ENCODE measurements at regions not wholly inside any gene's neighbourhood (a gene's known extent, or its start where the extent isn't known, plus 50 kb on each side); places are given as distances from the start of the nearest gene placed in this dataset.
"Not testable (repeated sequence)": the region's sequence is repeated elsewhere in the genome, so short reads cannot be mapped to it uniquely, and the experiment has no call there.

DNA sequence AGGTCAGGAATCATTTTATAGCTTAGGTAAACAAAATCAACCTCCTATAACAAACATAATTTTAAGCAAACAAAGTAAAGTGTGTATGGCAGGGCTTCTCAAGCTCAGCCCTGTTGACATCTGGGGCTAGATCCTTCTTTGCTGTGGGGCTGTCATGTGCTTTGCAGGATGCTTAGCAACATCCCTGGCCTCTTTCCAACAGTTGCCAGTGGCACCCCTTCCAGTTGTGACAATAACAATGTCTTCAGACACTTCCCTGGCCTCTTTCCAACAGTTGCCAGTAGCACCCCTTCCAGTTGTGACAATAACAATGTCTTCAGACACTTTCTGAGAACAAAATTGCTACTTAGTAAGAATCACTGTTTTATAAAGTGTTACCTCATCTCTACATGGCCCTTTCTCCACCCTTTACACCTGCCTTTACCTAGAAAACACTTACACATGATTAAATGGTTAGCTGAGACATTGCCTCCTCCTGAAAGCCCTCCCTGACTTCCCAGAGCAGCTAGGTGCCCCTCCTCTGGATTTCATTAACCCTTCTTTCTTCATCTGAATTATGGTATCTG lies 194.0 kb upstream of the LMCD1 start:
- DNase-seq: no peak

DNA sequence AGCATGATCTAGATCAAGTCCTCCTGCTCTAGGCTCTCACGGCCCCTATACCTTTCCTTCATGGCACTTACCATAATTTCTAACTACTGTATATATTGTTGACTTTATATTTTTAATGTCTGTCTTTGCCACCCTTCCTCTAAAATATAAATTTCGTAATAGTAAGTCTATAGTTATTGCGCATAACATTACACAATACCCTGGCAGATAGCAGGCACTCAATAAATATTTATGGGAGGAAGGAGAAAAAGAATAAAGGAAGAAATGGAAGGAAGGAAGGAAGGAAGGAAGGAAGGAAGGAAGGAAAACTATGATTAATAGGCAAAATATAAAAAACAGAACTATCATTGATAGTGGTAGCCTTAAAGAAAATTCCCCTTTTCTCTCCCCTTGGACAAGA lies 190.3 kb upstream of the LMCD1 start:
- DNase-seq: no peak

DNA sequence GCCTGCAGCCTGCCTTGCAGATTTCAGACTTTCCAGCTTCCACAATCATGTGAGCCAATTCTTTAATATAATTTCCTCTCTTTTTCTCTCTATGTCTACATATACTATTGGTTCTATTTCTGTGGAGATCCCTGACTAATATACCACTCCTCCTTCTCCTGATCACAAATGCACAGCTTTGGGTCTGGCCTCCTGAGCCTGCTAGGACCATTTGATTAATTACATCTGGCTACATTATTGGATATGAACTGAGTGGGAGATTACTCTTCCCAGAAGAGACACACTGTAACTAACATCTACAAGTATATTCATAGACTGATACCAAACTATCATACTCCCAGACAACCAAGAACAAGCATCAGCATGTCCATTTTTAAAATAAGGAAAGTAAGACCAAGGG lies 188.9 kb upstream of the LMCD1 start:
- no peak for DNase-seq

DNA sequence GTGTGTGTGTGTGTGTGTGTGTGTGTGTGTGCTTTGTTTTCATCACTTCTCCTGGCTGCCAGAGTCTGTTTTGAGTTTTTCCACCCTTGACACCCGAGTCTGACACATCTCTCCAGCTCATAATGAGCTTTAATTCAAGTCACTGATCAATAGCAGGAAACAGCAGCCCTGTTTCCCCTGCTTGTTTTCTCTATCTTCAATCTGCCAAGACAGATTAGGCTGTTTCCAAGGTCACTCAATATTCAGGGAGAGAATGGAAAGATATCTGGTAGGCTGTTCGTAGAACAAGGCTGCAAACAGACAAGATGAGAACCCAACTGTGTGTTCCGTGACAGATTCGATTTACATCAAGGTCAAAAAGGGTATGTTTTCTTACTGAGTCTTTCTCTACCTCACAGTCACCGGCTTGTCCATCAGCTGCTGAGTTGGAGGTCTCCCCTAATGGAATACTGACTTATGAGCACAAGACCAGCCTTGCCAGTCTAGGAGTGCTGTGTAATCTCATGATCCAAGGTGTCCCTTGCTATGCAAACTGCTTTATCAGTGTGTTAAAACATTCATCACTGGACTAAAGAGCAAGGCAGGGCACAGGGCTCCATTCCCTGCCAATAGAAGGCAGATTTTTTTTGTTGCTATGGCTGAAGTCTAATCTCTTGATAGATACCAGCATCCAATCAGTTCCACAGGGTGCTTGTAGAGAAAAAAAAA lies 187.9 kb upstream of the LMCD1 start:
- DNase-seq: no peak

DNA sequence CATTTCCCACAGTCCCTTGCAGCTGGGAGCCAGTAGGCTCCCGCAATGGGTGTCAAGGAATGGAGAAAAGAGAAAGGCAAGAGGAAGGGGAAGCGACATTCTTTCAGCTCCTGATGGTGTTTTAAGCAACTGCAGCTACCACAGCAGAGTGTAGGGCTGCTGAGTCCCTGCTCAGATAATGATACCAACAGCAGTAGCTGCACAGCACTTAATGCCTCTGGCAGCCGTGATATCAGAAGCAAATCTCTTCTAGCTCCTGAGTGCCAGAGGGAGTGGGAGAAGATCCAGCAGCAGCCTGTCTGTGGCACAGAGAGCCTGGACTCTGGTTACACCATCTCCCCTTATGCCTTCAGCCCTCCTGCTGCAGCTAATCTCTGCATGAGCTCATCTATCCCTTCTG lies 186.1 kb upstream of the LMCD1 start:
- DNase-seq: not testable (repeated sequence)

DNA sequence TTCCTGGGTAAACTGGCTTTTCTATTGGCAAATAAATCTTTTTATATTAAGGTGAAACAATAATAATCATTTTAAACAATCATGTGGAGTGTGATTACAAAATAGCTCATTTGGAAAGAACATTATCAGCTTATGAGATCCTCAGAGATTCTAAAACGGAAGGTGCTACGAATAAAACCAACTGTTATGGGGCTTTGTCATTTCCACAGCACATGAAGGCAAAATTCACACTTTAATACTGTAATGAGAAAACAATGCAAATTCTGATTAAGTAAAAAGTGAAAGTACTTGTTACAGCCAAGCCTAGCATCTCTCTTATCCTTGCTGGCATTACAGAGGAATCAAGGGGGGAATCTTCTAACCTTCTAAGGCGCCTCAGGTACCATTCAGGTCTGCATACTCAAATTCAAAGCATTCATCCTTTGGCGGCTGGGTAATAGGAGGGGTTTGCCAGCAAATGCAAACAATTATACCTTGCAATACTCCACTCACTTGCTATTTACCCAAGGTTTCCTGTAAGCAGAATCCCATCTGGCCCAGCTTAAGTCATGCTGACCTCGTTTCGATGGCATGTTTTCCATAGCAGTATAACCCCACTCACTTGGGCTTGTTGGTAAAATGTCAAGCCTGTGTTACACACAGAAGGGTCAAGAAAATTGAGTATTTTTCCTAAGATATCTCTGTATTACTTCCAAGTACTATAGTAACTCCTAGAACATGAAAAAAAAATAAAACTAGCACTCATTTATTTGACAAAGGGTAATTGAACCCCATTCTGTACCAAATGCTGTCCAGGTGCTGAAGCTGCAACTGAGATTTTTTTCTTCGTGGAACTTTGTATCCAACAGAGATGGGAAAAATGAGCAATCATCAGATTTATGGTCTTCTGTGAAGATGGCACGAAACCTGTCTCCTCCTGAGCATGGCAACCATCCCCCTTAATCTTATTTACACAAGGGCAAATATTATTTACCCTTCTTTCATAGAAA lies 183.7 kb upstream of the LMCD1 start:
- no peak for DNase-seq

DNA sequence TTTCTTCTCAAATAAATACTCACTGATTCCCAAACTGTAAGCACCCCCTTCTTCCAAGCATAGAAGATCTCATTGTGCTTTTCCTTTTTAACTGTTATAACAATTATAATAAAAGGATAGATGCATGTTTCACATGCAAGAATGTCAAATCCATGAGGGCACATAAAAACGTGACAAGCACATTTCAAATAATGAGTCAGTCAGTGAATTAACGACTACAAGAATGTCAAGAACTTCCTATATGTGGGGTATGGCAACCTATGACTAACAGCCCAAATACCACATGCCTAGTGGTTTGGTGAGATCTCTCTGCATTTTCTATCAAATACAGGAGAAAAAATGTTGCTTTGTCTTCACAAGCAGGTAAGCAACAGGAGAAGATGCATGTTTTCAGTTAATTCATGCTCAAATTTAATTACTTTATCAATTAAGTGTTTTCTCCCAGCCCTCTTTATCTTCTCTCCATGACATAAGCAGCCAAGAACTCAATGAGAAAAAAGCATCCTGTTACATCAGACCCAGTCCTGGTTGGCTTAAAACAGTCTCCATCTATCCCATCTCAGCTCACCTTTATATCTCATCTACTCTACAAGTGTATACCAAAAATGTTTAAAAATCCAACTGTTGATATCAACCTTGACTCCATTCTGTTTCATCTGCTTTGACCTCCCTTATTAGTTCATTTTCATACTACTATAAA lies 181.5 kb upstream of the LMCD1 start:
- no peak for DNase-seq

DNA sequence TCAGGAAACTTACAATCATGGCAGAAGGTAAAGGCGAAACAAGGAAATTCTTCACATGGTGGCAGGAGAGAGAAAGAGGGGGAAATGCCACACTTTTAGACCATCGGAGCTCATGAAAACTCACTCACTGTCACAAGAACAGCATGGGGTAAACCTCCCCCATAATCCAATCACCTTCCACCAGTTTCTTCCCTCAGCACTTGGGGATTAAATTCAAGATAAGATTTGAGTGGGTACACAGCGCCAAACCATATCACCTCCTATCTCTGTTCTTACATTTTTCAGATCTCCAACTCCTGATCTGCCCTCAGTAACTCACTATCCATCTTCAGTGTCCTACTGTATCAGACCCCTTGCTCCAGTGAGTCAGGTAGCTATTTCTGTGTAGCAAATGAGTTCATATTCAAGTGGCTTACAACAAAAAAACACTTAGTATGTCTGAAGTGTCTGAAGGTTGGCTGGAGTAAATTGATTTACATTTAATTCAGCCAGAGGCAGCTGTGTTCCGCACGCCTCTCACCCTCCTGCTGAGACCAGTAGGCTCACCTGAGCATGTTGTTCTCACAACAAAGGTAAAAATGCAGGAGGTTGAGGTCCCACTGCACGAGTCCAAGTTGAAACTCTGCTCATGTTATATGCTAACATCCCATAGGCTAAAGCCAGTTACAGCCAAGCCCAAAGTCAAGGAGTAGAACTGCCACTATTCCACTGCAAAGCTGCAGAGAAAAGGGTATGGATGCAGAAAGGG lies 180.7 kb upstream of the LMCD1 start:
- DNase-seq: no peak

DNA sequence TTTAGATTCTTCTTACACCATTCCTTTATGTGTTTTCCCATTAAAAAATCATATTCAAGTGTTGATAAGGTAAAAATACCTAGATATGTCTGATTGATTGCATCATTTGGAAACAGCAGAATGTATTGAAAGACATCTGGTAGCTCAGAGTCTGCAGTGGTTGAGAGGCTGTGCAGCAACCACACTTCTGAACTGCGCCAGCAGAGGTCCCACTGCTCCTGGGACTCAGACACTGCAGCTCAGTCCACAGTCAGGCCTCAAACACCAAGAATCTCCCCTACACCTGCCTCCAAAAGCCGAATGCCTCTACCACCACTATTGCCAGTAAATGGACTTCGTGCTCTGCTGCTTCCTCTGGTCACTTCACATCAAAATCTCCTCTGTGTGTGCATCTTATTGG lies 176.9 kb upstream of the LMCD1 start:
- DNase-seq: no peak

DNA sequence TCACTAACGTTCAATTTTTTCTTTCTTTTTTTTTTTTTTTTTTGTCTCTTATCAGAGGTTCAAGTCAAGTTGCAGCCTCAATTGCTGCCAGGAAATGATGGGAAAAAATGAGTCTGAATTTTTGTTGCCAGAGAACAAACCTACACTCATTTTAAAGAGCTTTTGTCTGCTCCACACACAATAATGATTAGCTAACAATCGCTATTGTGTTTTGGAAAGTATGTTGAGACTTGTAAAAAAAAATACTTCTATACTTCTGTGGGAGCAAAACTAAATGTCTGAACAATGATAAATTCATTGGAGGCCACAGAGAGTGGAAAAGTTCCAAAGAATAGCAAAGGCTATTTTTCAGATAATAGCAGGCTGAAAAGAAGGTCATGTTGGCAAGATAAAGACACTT lies 176.3 kb upstream of the LMCD1 start:
- DNase-seq: no peak

DNA sequence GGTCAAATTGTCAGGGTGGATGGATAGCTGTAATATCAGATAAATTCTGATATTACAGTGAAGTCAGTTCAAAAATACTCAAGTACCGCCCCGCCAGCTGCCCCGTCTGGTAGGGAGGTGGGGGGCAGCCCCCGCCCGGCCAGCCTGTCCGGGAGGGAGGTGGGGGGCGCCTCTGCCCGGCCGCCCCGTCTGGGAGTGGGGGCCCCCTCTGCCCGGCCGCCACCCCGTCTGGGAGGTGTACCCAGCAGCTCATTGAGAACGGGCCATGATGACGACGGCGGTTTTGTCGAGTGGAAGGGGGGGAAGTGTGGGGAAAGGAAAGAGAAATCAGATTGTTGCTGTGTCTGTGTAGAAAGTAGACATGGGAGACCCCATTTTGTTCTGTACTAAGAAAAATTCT lies 175.8 kb upstream of the LMCD1 start:
- DNase-seq: not testable (repeated sequence)

DNA sequence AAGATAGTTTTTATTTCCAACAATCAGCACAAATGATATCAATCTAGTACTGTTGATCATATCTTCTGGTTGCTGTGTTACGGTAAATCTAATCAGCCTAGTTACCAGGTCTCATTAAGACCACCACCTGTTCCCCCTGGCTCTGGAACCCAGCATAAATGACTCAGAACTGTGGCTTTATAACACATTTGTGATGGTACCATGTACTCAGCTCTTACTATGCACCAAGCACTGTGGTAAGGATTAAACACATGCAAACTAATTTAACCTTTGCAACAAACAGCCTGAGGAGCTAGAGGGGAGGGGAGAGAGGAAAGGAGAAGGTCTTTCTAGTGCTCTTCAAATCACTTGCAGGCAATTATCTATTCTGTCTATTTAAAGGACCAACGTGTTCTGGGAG lies 173.9 kb upstream of the LMCD1 start:
- DNase-seq: no peak

DNA sequence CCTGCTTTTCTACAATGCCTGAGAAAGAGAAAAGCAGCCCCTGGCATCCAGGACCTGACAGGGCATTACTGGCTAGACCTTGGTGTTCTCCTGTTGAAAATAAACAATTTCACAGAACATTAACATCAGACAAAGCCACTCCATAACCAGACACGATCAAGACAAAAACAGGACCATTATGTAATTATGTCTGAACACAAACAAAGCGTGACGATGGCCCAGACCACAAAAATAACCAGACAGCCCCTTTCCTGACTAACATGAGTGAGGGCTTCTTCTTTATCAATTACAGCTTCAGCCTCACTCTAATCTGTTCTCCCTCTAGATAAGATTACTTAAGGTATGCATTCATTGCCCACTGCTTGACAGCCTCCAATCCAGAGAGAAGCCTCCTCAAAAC lies 172.7 kb upstream of the LMCD1 start:
- DNase-seq: no peak

DNA sequence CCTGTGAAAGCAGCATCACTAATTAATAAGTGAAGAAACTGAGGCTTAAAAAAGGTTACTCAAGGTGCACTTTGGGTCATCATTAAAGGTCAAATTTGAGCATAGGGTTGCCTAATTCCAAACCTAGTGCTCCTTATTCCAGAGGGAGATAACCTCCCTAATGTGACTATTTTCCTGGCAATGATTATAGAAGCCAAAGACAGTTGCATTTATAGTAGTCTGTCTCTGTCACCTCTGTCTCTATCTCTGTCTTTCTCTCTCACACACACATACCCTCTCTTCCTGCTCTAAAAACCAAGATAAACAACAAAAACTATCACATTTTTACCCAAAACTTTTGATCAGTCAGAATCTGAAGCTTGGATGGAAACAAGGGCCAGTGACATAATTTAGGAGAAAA lies 172.0 kb upstream of the LMCD1 start:
- DNase-seq: no peak

DNA sequence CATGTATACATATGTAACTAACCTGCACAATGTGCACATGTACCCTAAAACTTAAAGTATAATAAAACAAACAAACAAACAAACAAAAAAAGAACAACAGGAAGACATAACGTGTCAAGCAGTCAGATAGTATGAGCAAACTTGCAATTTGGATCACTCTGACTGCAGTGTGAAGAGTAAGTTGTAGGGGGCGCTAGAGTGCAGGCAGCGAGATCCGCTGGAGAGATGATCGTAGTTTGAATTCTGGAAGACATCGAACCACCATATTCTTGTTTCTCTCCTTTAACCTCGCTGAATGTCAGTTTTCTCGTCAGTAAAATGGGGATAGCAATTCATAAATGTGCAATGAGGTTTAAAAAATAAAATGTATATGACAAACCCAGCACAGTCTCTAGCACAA lies 165.2 kb upstream of the LMCD1 start:
- DNase-seq: no peak

DNA sequence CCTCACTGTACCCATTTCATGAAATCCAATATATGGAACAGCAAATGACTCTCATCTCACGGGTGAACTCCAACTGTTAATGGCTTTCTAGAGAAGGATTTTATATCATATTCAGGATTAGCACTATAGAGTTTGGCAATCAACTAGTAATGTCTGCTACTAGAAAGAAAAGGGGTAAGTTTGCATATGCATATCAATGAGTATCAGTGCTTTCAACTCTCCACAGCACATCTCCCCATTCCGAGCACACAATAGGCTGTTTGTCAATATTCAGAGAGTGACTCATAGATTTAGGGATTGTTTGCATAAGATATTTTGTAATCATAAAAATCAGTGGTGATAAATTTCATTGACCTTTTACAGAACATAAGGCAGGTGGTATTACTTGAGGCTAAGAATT lies 163.2 kb upstream of the LMCD1 start:
- DNase-seq: no peak

DNA sequence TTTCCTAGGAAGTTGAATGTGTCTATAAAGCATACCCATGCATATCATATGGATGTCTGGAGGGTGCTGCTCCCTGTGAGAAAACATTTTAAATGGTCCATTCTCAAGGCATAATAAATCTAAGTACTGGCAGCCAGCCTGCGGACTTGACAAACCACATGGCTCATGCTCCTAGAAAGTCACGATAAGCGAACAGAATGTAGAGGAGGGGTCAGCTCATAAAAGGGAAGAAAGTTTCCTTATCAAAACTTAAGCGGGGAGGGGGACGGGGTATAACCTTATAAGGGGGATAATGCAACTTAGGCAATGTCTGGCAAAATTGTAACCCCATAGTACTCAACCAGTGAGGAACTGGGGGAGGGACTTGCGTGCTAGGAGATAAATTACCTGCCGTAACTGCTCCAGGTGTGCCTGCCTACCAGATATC lies 159.8 kb upstream of the LMCD1 start:
- DNase-seq: peak; percentile 20

DNA sequence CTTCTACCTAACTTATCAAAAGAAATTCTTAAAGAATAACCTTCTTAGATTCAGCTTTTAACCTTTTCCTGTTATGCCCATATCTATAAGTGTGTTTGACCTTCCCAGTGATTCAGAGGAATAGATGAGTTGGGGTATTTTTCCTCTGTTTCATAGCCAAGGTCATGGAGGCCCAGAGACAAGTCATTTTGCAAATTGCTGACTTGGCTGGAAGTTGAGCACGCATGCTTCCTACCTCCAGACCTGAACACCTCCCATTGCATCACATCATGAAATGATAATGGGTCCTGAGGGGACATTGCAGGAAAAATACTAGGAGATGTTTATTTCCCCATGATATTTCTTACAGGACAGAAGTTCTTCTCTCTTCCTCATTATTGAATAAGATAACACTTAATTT lies 158.6 kb upstream of the LMCD1 start:
- DNase-seq: no peak

DNA sequence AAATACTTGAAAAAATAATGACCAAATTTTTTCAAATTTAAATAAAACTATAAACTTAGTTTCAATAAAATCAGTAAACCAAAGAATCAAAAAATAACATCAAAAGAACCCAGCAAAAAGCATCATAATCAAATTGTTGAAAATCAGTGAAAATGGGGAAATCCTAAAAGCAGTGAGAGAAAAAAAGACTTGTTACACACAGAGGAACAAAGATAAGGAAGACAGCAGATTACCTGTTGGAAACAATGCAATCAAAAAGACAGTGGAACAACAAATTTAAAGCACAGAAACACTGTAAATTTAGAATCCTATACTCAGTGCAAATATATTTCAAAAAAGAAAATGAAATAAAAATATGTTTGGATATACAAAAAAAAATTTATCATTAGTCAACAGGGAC lies 156.2 kb upstream of the LMCD1 start:
- no peak for DNase-seq

DNA sequence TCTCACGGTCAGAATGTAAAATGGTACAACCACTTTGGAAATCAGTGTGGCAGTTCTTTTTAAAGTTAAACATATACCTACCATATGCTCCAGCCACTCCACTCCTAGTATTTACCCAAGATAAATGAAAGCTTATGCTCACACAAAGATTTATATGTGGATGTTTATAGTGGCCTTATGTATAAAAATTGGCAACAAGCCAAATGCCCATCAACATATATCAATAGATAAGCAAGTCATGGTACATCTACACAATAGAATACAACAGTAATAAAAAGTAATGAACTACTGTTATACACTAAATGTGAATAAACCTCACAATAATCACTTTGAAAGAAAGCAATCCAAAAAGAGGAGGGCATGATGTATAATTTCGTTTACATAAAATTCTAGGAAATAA lies 153.5 kb upstream of the LMCD1 start:
- DNase-seq: no peak

DNA sequence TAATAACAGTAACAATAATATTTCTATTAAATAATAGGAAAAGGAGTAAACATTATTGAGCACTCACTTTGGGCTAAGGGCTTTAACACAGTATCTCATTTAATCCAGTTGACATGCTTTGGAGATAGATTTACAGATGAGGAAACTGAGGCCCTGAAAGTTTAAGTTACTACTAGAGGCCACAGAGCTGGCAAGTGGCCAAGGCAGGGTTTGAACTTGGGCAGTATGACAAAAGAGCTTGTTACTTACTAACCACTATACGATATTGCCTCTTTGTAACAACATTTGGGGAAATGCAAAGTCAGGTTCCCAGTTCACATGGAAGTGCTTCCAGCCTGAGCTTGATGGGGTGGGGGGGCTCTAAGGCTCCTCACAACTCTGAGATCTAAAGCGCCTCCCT lies 149.1 kb upstream of the LMCD1 start:
- no peak for DNase-seq

DNA sequence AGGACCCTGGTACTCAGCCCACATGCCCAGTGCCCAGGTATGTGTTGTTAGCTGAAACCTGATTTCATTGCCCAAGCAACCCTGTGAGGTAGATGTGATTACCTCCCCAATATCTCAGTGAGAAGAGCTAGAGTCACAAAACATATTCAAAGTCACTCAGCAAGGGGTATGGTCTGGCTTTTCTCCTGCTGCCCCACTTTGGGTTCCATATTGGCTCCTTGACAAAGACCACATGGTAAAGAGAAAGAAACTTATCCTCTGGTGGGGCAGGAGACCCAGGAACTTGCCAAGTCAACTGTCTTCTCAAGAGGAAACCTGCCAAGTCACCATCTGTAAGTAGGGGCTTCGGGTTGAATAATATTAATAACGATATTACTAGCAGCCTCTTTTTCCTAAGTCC lies 148.3 kb upstream of the LMCD1 start:
- DNase-seq: no peak
